A549 (cell line): ENCODE measurements at regions not wholly inside any gene's neighbourhood (a gene's known extent, or its start where the extent isn't known, plus 50 kb on each side); places are given as distances from the start of the nearest gene placed in this dataset.

Experiments
- CTCF ChIP-seq: fragments of >200 bp; sonication (Bioruptor Twin); formaldehyde crosslinking; IDR thresholded peaks from 3 replicates; pipeline ENCODE4 v1.5.1; 2016
- EP300 ChIP-seq, 2 experiments: fragments of >200 bp; sonication (Bioruptor Twin); formaldehyde crosslinking; IDR thresholded peaks; 2 replicates in 1 of 2; 3 replicates in 1 of 2; pipeline ENCODE4 v1.6.1; 2016 to 2017
- FOSB ChIP-seq: fragments of 250-450 bp; sonication (Bioruptor Pico); IDR thresholded peaks from 2 replicates; pipeline ENCODE4 v1.5.0; 2020; ENCODE audit warnings: mild to moderate bottlenecking, moderate library complexity
- RNF2 ChIP-seq: fragments of 200-600 bp; sonication (generic); IDR thresholded peaks from 2 replicates; pipeline ENCODE4 v1.6.1; 2016; ENCODE audit warnings: low read depth, mild to moderate bottlenecking, antibody characterized with exemption, moderate library complexity, borderline replicate concordance
- TF ChIP-seq, protein P1 (sequence below): fragments of 200-600 bp; sonication (generic); IDR thresholded peaks from 2 replicates; pipeline ENCODE4 v1.6.1; 2016; ENCODE audit warnings: antibody characterized with exemption, mild to moderate bottlenecking, moderate library complexity
- TF ChIP-seq, protein P2 (sequence below): IDR thresholded peaks from 2 replicates; pipeline ENCODE4 v1.6.1; 2012

- TF ChIP-seq CTCF: no peak
- no peak for TF ChIP-seq EP300 (IDR thresholded peaks at IDR 0.05)
- no peak for TF ChIP-seq RNF2
- TF ChIP-seq FOSB (CRISPR knock-in tag): no peak
- TF ChIP-seq, protein P1, sequence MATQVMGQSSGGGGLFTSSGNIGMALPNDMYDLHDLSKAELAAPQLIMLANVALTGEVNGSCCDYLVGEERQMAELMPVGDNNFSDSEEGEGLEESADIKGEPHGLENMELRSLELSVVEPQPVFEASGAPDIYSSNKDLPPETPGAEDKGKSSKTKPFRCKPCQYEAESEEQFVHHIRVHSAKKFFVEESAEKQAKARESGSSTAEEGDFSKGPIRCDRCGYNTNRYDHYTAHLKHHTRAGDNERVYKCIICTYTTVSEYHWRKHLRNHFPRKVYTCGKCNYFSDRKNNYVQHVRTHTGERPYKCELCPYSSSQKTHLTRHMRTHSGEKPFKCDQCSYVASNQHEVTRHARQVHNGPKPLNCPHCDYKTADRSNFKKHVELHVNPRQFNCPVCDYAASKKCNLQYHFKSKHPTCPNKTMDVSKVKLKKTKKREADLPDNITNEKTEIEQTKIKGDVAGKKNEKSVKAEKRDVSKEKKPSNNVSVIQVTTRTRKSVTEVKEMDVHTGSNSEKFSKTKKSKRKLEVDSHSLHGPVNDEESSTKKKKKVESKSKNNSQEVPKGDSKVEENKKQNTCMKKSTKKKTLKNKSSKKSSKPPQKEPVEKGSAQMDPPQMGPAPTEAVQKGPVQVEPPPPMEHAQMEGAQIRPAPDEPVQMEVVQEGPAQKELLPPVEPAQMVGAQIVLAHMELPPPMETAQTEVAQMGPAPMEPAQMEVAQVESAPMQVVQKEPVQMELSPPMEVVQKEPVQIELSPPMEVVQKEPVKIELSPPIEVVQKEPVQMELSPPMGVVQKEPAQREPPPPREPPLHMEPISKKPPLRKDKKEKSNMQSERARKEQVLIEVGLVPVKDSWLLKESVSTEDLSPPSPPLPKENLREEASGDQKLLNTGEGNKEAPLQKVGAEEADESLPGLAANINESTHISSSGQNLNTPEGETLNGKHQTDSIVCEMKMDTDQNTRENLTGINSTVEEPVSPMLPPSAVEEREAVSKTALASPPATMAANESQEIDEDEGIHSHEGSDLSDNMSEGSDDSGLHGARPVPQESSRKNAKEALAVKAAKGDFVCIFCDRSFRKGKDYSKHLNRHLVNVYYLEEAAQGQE: no peak
- TF ChIP-seq, protein P2, sequence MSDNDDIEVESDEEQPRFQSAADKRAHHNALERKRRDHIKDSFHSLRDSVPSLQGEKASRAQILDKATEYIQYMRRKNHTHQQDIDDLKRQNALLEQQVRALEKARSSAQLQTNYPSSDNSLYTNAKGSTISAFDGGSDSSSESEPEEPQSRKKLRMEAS: no peak
Measured at GRCh38 chr11:134973801-134974200, 561.8 kb upstream of the B3GAT1 start.
